H9 (cell line): ENCODE measurements at regions not wholly inside any gene's neighbourhood (a gene's known extent, or its start where the extent isn't known, plus 50 kb on each side); places are given as distances from the start of the nearest gene placed in this dataset.

Experiments used
- DNase-seq: peaks from one replicate; pipeline ENCODE4 v3.0.0-alpha.2; 2017
- H2AFZ ChIP-seq: one replicate; pipeline ENCODE4 v1.6.1; 2013; ENCODE audit warnings: mild to moderate bottlenecking, low read length, control low read depth, moderate library complexity
- H2AK5ac ChIP-seq: 2 replicates; pipeline ENCODE4 v1.6.1; 2013; ENCODE audit warnings: low read length, control low read depth, mixed read lengths; ENCODE audit not compliant: insufficient read length
- H2BK120ac ChIP-seq: one replicate; pipeline ENCODE4 v1.6.1; 2013; ENCODE audit warnings: low read depth, mild to moderate bottlenecking, low read length, control low read depth, inconsistent platforms; ENCODE audit not compliant: poor library complexity, severe bottlenecking
- H2BK12ac ChIP-seq: 2 replicates; pipeline ENCODE4 v1.6.1; 2013; ENCODE audit warnings: low read length, control low read depth, mixed read lengths, low read depth; ENCODE audit not compliant: insufficient read length
- H2BK15ac ChIP-seq: 2 replicates; pipeline ENCODE4 v1.6.1; 2013; ENCODE audit warnings: low read depth, low read length, control low read depth
- H2BK20ac ChIP-seq: one replicate; pipeline ENCODE4 v1.6.1; 2013; ENCODE audit warnings: low read depth, mild to moderate bottlenecking, low read length, control low read depth, inconsistent platforms; ENCODE audit not compliant: poor library complexity, severe bottlenecking
- H2BK5ac ChIP-seq: 2 replicates; pipeline ENCODE4 v1.6.1; 2013; ENCODE audit warnings: low read length, control low read depth, mixed read lengths; ENCODE audit not compliant: insufficient read length
- H3K14ac ChIP-seq: 2 replicates; pipeline ENCODE4 v1.6.1; 2013; ENCODE audit warnings: low read length, control low read depth; ENCODE audit not compliant: insufficient read depth
- H3K18ac ChIP-seq: 2 replicates; pipeline ENCODE4 v1.6.1; 2013; ENCODE audit warnings: low read depth, mild to moderate bottlenecking, mixed read lengths, low read length, control low read depth; ENCODE audit not compliant: insufficient read length
- H3K23ac ChIP-seq: 2 replicates; pipeline ENCODE4 v1.6.1; 2013; ENCODE audit warnings: low read length, control low read depth, mixed read lengths, low read depth; ENCODE audit not compliant: insufficient read length
- H3K23me2 ChIP-seq: 2 replicates; pipeline ENCODE4 v1.6.1; 2013; ENCODE audit warnings: low read depth, mild to moderate bottlenecking, mixed read lengths, low read length, control low read depth; ENCODE audit not compliant: insufficient read length, poor library complexity, severe bottlenecking
- H3K27ac ChIP-seq: 2 replicates; pipeline ENCODE4 v1.5.1; 2013; ENCODE audit warnings: low read length, control low read depth, mixed read lengths, low read depth; ENCODE audit not compliant: insufficient read length
- H3K27me3 ChIP-seq: 2 replicates; pipeline ENCODE4 v1.6.1; 2013; ENCODE audit warnings: low read length, control low read depth, inconsistent platforms; ENCODE audit not compliant: insufficient read depth
- H3K4ac ChIP-seq: 2 replicates; pipeline ENCODE4 v1.6.1; 2013; ENCODE audit warnings: low read depth, mild to moderate bottlenecking, control low read depth, inconsistent platforms, low read length, moderate library complexity
- H3K4me1 ChIP-seq: 2 replicates; pipeline ENCODE4 v1.6.1; 2013; ENCODE audit warnings: low read length, control low read depth, inconsistent platforms; ENCODE audit not compliant: insufficient read depth
- H3K4me2 ChIP-seq: 2 replicates; pipeline ENCODE4 v1.6.1; 2013; ENCODE audit warnings: low read length, control low read depth, mixed read lengths; ENCODE audit not compliant: insufficient read length, insufficient read depth
- H3K56ac ChIP-seq: 2 replicates; pipeline ENCODE4 v1.6.1; 2013; ENCODE audit warnings: low read depth, mild to moderate bottlenecking, mixed read lengths, low read length, control low read depth; ENCODE audit not compliant: insufficient read length
- H3K79me1 ChIP-seq: 2 replicates; pipeline ENCODE4 v1.6.1; 2013; ENCODE audit warnings: low read depth, mild to moderate bottlenecking, moderate library complexity, low read length, control low read depth, inconsistent platforms; ENCODE audit not compliant: insufficient read depth, poor library complexity, severe bottlenecking
- H3K79me2 ChIP-seq: 2 replicates; pipeline ENCODE4 v1.6.1; 2013; ENCODE audit warnings: low read length, control low read depth, inconsistent platforms; ENCODE audit not compliant: insufficient read depth
- H3K9ac ChIP-seq: 2 replicates; pipeline ENCODE4 v1.6.1; 2013; ENCODE audit warnings: low read length, control low read depth, mixed read lengths; ENCODE audit not compliant: insufficient read length; ENCODE audit errors: extremely low read depth
- H3K9me3 ChIP-seq: one replicate; pipeline ENCODE4 v1.6.1; 2013; ENCODE audit warnings: low read depth, low read length, inconsistent platforms; ENCODE audit not compliant: control insufficient read depth
- H3T11ph ChIP-seq: one replicate; pipeline ENCODE4 v1.6.1; 2013; ENCODE audit warnings: mild to moderate bottlenecking, low read length, control low read depth, inconsistent platforms
- H4K20me1 ChIP-seq: one replicate; pipeline ENCODE4 v1.6.1; 2013; ENCODE audit not compliant: control insufficient read depth, insufficient read length, insufficient read depth
- H4K5ac ChIP-seq: 2 replicates; pipeline ENCODE4 v1.6.1; 2013; ENCODE audit warnings: low read depth, mild to moderate bottlenecking, mixed read lengths, low read length, control low read depth; ENCODE audit not compliant: insufficient read length
- H4K8ac ChIP-seq: replicated peaks from 2 replicates; pipeline ENCODE4 v1.6.1; 2013; ENCODE audit warnings: low read length, control low read depth, mixed read lengths, low read depth; ENCODE audit not compliant: insufficient read length
- H4K91ac ChIP-seq: 2 replicates; pipeline ENCODE4 v1.6.1; 2013; ENCODE audit warnings: low read depth, mild to moderate bottlenecking, moderate library complexity, mixed read lengths, low read length, control low read depth; ENCODE audit not compliant: insufficient read length
- H3K27ac Mint-ChIP-seq, 3 experiments: 2 replicates in 2 of 3; 3 replicates in 1 of 3; pipeline ENCODE4 v1.8.0; 2020 to 2021; ENCODE audit warnings: mixed read lengths in 3 of 3, mild to moderate bottlenecking in 1 of 3, moderate library complexity in 1 of 3
- H3K27me3 Mint-ChIP-seq: 2 replicates; pipeline ENCODE4 v1.8.0; 2021; ENCODE audit warnings: low read depth, mild to moderate bottlenecking, moderate library complexity, mixed read lengths
- H3K36me3 Mint-ChIP-seq, 3 experiments: 2 replicates in 2 of 3; 3 replicates in 1 of 3; pipeline ENCODE4 v1.8.0; 2020 to 2021; ENCODE audit warnings: low read depth in 3 of 3, mixed read lengths in 3 of 3; ENCODE audit not compliant: insufficient read depth in 1 of 3
- H3K4me1 Mint-ChIP-seq, 2 experiments: 2 replicates each; pipeline ENCODE4 v1.8.0; 2020; ENCODE audit warnings: mixed read lengths in 2 of 2
- H3K4me3 Mint-ChIP-seq, 2 experiments: 2 replicates in 1 of 2; 3 replicates in 1 of 2; pipeline ENCODE4 v1.8.0; 2020 to 2021; ENCODE audit warnings: mild to moderate bottlenecking in 2 of 2, mixed read lengths in 2 of 2, moderate library complexity in 1 of 2
- H3K9me3 Mint-ChIP-seq, 2 experiments: 2 replicates in 1 of 2; 3 replicates in 1 of 2; pipeline ENCODE4 v1.8.0; 2020; ENCODE audit warnings: mild to moderate bottlenecking in 2 of 2, mixed read lengths in 2 of 2, moderate library complexity in 1 of 2
- WGBS: extraction: QIAGEN DNeasy Blood & Tissue Kit; methylation state at CpG from one replicate; pipeline ENCODE4 v1.1.7; 2013; ENCODE audit warnings: missing lambda C conversion rate, low lambda C conversion rate, mixed read lengths; ENCODE audit not compliant: insufficient read length; ENCODE audit errors: extremely low coverage; 5-methylcytosine and 5-hydroxymethylcytosine counted together
- TF ChIP-seq, protein P1 (sequence below): fragments of 200-600 bp; sonication (generic); conservative IDR thresholded peaks from 3 replicates; pipeline ENCODE4 v1.8.0; 2021; ENCODE audit warnings: antibody characterized with exemption, mild to moderate bottlenecking

- no peak overlapping the region for H4K5ac ChIP-seq
- no peaks in the 10 kb centered on the region for H3K27me3 ChIP-seq
- H3K79me1 ChIP-seq = no peaks in the 10 kb centered on the region
- H4K91ac ChIP-seq = no peak overlapping the region
- Mint-ChIP-seq H3K36me3 (no peaks in the 10 kb centered on the region), H3K27me3 (no peaks in the 10 kb centered on the region), H3K9me3 (no peaks in the 10 kb centered on the region; a peak in 1 of 5 replicates), H3K4me1 (no peaks in the 10 kb centered on the region), H3K27ac (no peak overlapping the region), H3K4me3 (no peak overlapping the region)
- DNase-seq = no peak
- no peak overlapping the region for H2AFZ ChIP-seq
- no peak overlapping the region for H2BK12ac ChIP-seq
- H3K4me1 ChIP-seq = no peaks in the 10 kb centered on the region
- no peak overlapping the region for H3K4me2 ChIP-seq
- H3T11ph ChIP-seq = no peak overlapping the region
- no peaks in the 10 kb centered on the region for H3K9me3 ChIP-seq
- H3K23ac ChIP-seq = no peak overlapping the region
- H3K27ac ChIP-seq = no peak overlapping the region
- TF ChIP-seq, protein P1, sequence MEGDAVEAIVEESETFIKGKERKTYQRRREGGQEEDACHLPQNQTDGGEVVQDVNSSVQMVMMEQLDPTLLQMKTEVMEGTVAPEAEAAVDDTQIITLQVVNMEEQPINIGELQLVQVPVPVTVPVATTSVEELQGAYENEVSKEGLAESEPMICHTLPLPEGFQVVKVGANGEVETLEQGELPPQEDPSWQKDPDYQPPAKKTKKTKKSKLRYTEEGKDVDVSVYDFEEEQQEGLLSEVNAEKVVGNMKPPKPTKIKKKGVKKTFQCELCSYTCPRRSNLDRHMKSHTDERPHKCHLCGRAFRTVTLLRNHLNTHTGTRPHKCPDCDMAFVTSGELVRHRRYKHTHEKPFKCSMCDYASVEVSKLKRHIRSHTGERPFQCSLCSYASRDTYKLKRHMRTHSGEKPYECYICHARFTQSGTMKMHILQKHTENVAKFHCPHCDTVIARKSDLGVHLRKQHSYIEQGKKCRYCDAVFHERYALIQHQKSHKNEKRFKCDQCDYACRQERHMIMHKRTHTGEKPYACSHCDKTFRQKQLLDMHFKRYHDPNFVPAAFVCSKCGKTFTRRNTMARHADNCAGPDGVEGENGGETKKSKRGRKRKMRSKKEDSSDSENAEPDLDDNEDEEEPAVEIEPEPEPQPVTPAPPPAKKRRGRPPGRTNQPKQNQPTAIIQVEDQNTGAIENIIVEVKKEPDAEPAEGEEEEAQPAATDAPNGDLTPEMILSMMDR = no peak
- no peak overlapping the region for H3K18ac ChIP-seq
- no peak overlapping the region for H3K4ac ChIP-seq
- no peak overlapping the region for H3K56ac ChIP-seq
- no peak overlapping the region for H2BK5ac ChIP-seq
- H4K20me1 ChIP-seq = no peaks in the 10 kb centered on the region
- no peaks in the 10 kb centered on the region for H3K23me2 ChIP-seq
- no peak overlapping the region for H2AK5ac ChIP-seq
- H4K8ac ChIP-seq = no peak overlapping the region
- no peak overlapping the region for H2BK20ac ChIP-seq
- no peaks in the 10 kb centered on the region for H3K79me2 ChIP-seq
- H2BK120ac ChIP-seq = no peak overlapping the region
- no CpG with 5 or more reads among the region's 3 CpGs for WGBS
- no peak overlapping the region for H3K9ac ChIP-seq
- H3K14ac ChIP-seq = no peak overlapping the region
- no peak overlapping the region for H2BK15ac ChIP-seq
These were observed 142.9 kb upstream of the KITLG start for GRCh38 chr12:88723219-88723618.
